ENCODE measurements at regions not wholly inside any gene's neighbourhood (a gene's known extent, or its start where the extent isn't known, plus 50 kb on each side); places are given as distances from the start of the nearest gene placed in this dataset.

DNA sequence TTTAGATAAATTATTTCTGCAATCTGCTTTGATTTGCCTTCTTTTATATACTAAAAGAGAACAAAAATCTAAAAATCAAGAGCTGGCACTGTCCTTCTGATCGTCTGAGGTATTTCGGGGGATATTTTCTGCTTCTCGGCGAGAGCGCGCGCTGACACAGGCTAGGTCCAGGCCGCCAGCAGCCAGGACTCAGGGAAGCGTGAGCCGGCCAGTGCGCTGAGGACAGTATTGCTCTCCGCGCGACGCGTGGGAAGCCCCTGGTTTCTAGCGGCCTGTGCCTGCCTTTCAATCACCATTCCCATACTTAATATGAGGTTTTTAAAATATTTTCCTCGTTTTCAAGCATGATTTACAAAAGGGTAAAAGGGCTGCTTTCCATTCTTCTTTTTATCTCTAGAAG lies 307.3 kb upstream of the IRX1 start:
- TF ChIP-seq, protein P1, sequence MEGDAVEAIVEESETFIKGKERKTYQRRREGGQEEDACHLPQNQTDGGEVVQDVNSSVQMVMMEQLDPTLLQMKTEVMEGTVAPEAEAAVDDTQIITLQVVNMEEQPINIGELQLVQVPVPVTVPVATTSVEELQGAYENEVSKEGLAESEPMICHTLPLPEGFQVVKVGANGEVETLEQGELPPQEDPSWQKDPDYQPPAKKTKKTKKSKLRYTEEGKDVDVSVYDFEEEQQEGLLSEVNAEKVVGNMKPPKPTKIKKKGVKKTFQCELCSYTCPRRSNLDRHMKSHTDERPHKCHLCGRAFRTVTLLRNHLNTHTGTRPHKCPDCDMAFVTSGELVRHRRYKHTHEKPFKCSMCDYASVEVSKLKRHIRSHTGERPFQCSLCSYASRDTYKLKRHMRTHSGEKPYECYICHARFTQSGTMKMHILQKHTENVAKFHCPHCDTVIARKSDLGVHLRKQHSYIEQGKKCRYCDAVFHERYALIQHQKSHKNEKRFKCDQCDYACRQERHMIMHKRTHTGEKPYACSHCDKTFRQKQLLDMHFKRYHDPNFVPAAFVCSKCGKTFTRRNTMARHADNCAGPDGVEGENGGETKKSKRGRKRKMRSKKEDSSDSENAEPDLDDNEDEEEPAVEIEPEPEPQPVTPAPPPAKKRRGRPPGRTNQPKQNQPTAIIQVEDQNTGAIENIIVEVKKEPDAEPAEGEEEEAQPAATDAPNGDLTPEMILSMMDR (IDR thresholded peaks at IDR 0.05), result no peak
- no peak for TF ChIP-seq POLR2A (IDR thresholded peaks at IDR 0.05)
